Activated CD4-positive, alpha-beta T cell treated with anti-CD3 and anti-CD28 coated beads, Interleukin-2, Interleukin-6, amounts not matched to agents 100 ng/mL and 50 ng/mL, durations not matched to agents 16 hours and 8 hours (primary cell): ENCODE measurements at regions not wholly inside any gene's neighbourhood (a gene's known extent, or its start where the extent isn't known, plus 50 kb on each side); places are given as distances from the start of the nearest gene placed in this dataset.

ENCODE experiments used
- DNase-seq: peaks from one replicate; pipeline ENCODE4 v3.0.0-alpha.2; 2020

DNA sequence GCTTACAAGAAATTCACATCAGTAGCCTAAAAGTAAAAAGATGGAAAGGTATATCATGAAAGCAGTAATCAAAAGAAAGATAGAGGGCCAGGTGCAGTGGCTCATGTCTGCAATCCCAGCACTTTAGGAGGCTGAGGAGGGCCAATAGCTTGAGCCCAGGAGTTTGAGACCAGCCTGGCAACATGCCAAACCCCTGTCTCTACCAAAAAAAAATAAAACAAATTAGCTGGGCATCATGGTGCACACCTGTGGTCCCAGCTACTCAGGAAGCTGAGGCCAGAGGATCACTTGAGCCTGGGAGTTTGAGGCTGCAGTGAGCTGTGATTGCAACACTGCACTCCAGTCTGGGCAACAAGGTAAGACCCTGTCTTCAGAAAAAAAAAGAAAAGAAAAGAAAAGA is 55.5 kb downstream of the GSPT2 start:
- DNase-seq: no peak

DNA sequence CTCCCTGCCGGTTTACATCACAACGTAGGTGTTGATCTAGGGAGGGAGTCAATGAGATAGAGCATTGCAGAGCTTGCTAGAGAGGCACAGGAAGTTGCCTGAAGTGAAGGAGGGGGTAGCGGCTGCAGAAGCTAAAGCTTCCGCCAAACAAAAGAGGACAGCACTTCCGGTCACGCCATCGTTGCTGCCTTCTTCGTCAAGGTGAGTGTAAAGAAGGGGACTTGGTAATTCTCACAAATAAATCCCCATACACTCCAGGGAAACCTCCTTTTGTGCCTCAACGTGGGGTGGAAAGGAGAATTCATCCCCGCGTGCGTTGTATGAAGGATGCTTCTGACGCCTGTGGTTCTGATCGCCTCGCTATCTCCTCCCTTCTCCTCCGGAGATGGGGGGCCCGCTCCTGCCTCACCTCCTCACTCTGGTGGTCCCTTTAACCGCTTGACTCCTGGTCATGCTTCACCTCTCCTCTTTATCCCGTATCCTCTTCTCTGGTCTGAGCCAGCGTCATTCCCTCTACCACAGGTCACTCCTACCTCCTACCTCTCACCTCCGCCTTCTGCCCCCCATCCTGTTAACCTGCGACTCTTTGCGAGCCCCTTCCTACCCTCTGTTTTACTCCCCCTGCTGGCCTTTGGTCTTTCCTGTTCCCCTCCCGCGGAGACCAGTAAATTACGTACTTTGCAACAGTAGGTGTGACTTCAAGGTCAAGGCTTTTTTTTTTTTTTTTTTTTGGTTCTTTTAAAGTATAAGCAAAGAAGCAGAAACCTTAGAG is 59.9 kb downstream of the GSPT2 start:
- DNase-seq: peak; percentile 69

DNA sequence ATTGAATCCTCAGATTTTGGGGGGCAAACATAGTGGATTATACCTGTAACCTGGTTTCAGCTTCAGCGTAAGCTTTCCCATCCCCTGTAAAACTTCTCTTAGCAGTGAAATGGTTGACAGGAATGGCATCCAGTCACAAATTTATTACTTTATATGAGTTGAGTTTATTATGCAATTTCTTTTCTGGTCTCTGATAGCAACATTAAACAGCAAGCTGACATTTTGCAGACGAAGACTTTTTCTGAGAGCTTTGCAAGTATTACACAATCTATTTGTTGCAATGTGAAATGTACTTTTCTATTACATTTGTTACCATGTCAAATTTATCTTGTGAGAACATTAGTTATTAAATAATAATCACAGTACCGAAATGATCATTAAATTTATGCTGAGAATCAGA is 60.6 kb downstream of the GSPT2 start:
- no peak for DNase-seq

GRCh38 chrX:51804741-51805140 is 61.5 kb downstream of the GSPT2 start:
- no peak for DNase-seq

DNA sequence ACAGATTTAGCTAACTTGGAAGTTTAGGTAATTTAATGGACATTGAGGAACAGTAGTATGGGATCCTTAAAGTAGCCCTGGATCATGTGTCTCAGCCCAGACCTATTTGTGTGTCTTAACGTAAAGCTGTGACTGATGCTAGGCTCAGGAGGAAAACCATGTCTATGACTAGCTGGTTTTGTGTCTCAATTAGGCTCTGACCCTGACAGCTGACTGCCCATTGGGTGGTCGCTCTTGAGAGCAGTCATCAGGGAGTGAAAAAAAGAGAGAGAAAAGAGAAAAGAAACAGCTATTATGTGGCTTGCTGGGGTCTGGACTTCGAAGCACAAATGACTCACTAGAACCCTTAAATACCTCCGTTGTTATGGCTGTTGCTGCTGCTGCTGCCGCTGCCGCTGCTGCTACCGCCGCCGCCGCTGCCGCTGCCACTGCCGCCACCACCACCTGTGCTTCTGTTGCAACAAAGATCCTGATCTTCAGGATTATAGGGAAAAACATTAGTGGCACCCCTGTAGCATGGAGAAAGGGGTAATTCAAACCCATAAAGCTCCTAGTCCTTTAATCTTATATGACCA is 70.7 kb downstream of the GSPT2 start:
- DNase-seq: no peak

- no peak for DNase-seq
These were observed 69.4 kb upstream of the MAGED1 start for GRCh38 chrX:51824061-51824460.

DNA sequence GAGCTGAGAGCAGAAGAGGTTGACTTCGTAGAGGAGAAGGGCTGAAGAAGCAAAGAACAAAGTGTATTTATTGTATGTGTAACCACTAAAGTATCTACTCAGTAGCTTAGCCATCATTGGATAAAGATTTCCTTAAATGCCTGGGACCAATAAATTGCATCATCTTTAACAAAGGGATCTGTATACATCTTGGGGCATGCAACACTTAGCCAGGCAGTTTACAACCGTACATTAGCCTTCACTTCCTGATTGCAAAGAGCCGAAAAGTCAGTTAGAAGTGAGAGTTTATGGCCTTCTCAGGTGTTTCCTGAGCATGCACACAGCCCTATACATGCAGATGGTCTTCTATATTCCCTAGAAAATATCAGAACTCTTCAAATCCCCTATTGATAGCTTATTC is 68.0 kb upstream of the MAGED1 start:
- no peak for DNase-seq

GRCh38 chrX:51834076-51834475 is 59.3 kb upstream of the MAGED1 start:
- no peak for DNase-seq

DNA sequence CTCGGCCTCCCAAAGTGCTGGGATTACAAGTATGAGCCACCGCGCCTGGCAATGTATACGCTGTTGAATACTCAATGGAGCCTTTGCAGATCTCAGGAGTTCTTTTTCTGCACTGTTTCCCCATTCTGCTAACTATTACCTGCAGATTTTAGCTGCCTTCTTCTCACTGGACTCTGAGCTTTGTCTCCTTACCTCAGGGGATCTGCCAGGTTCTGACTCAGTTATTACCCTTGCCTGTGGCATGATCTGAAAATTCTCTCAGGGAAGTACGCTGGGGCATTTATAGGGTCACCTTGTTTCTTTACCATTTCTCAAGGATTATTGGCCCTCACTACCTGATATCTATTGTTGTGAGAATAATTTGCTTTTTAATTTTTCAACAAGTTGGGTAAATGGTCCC is 56.6 kb upstream of the MAGED1 start:
- DNase-seq: no peak

GRCh38 chrX:51837451-51837850 is 56.0 kb upstream of the MAGED1 start:
- no peak for DNase-seq

GRCh38 chrX:51837921-51838320 is 55.5 kb upstream of the MAGED1 start:
- DNase-seq: no peak
